H4 (cell line): ENCODE measurements at regions not wholly inside any gene's neighbourhood (a gene's known extent, or its start where the extent isn't known, plus 50 kb on each side); places are given as distances from the start of the nearest gene placed in this dataset.

Source experiments
- DNase-seq: peaks from one replicate; pipeline ENCODE4 v3.0.0-alpha.2; 2015; ENCODE audit warnings: low spot score

- no peak for DNase-seq
These were observed 356.5 kb upstream of the GULP1 start for GRCh38 chr2:187935126-187935525.

- no peak for DNase-seq
These were observed 355.4 kb upstream of the GULP1 start for GRCh38 chr2:187936228-187936627.

GRCh38 chr2:187939180-187939579, 352.5 kb upstream of the GULP1 start:
- DNase-seq, result no peak

- no peak for DNase-seq
These were observed 348.8 kb upstream of the GULP1 start for GRCh38 chr2:187942876-187943275.

GRCh38 chr2:187943772-187944369, 347.8 kb upstream of the GULP1 start:
- DNase-seq, result no peak

- DNase-seq, result no peak
These were observed 341.8 kb upstream of the GULP1 start for GRCh38 chr2:187949859-187950258.

- DNase-seq, result no peak
These were observed 340.0 kb upstream of the GULP1 start for GRCh38 chr2:187951470-187952218.

- no peak for DNase-seq
These were observed 334.7 kb upstream of the GULP1 start for GRCh38 chr2:187956906-187957534.

- peak; percentile 14 for DNase-seq
These were observed 331.9 kb upstream of the GULP1 start for GRCh38 chr2:187959821-187960220.

- no peak for DNase-seq
These were observed 329.1 kb upstream of the GULP1 start for GRCh38 chr2:187962538-187962937.

- DNase-seq, result no peak
These were observed 326.9 kb upstream of the GULP1 start for GRCh38 chr2:187964746-187965145.

- no peak for DNase-seq
These were observed 324.8 kb upstream of the GULP1 start for GRCh38 chr2:187966924-187967323.

GRCh38 chr2:187971893-187972292, 319.8 kb upstream of the GULP1 start:
- no peak for DNase-seq

- no peak for DNase-seq
These were observed 315.3 kb upstream of the GULP1 start for GRCh38 chr2:187976259-187976985.

- no peak for DNase-seq
These were observed 314.7 kb upstream of the GULP1 start for GRCh38 chr2:187976986-187977333.

GRCh38 chr2:187978356-187978755, 313.3 kb upstream of the GULP1 start:
- DNase-seq, result no peak

GRCh38 chr2:187982668-187983067, 309.0 kb upstream of the GULP1 start:
- DNase-seq, result peak; percentile 89

- DNase-seq, result no peak
These were observed 306.5 kb upstream of the GULP1 start for GRCh38 chr2:187985195-187985594.

GRCh38 chr2:187985923-187986322, 305.8 kb upstream of the GULP1 start:
- no peak for DNase-seq

- no peak for DNase-seq
These were observed 305.1 kb upstream of the GULP1 start for GRCh38 chr2:187986390-187987105.

- DNase-seq, result no peak
These were observed 303.3 kb upstream of the GULP1 start for GRCh38 chr2:187988348-187988747.
